ENCODE measurements at regions not wholly inside any gene's neighbourhood (a gene's known extent, or its start where the extent isn't known, plus 50 kb on each side); places are given as distances from the start of the nearest gene placed in this dataset.

DNA sequence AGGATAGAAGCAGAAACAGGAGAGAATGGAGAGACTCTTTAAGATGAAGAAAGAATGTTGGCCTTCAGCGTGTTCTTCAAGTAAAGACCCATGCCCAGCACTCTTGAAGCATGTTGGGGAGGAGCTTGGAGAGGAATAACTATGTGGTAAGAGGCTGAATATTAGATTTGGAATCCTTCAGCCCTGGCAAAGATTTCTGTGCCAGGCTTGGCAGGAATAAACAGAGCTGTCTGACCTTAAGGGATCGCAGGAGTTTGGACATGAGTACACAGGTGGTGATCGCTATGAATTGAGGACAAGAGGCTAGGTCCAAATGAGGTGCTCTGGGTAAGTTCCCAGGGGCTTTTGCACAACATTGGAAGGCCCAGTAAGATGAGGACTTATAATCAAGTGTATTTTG lies 132.6 kb upstream of the TBL1XR1 start:
- TF ChIP-seq CTCF (IDR thresholded peaks at IDR 0.05): no peak
- H3K4me1 ChIP-seq: peaks cover 0 to 18% of the 10 kb centered on the region in 2 donors

GRCh38 chr3:177330779-177331178 lies 133.5 kb upstream of the TBL1XR1 start:
- DNase-seq (ENCODE audit: low spot score): no peak
- peak overlapping the region in 1 of 2 donors; percentile 20 for H3K27ac ChIP-seq

More for the DNA sequence above, 132.6 kb upstream of the TBL1XR1 start:
- Histone ChIP-seq H3K4me3 (no peak overlapping the region), H3K27ac (peak overlapping the region in 1 of 2 donors; percentile 20), H3K9me3 (no peaks in the 10 kb centered on the region), H3K36me3 (no peaks in the 10 kb centered on the region), H3K27me3 (no peaks in the 10 kb centered on the region)
- DNase-seq (ENCODE audit: low spot score): no peak

DNA sequence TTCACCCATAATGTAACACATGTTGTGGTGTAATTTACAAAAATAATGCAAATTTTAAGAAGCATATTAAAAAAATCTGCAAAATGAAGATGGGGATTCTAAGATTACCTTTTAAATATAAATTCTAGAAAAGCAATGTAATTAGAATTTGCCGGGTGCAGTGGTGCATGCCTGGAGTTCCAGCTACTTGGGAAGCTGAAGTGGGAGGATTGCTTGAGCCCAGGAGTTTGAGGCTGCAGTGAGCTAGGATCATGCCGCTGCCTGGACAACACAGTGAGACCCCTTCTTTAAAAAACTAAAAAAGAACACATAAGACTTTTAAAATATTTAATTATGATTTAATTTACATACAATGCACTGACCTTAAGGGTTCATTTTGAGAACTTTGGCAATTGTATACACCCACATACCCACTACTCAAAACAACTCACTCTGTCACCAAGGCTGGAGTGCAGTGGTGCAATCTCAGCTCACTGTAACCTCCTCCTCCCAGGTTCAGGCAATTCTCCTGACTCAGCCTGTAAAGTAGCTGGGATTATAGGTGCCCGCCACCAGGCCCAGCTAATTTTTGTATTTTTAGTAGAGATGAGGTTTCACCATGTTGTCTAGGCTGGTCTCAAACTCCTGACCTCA lies 134.0 kb upstream of the TBL1XR1 start:
- Histone ChIP-seq H3K4me1 (peaks cover 0 to 27% of the 10 kb centered on the region in 2 donors), H3K9me3 (no peaks in the 10 kb centered on the region), H3K27ac (peak overlapping the region in 1 of 2 donors; percentile 20), H3K36me3 (no peaks in the 10 kb centered on the region), H3K27me3 (no peaks in the 10 kb centered on the region), H3K4me3 (no peak overlapping the region)
- DNase-seq (ENCODE audit: low spot score): no peak
- no peak for TF ChIP-seq CTCF (IDR thresholded peaks at IDR 0.05)

More at GRCh38 chr3:177330779-177331178, 133.5 kb upstream of the TBL1XR1 start:
- no peak for TF ChIP-seq CTCF (IDR thresholded peaks at IDR 0.05)
- Histone ChIP-seq H3K9me3 (no peaks in the 10 kb centered on the region), H3K27me3 (no peaks in the 10 kb centered on the region), H3K4me3 (no peak overlapping the region), H3K36me3 (no peaks in the 10 kb centered on the region), H3K4me1 (peaks cover 0 to 24% of the 10 kb centered on the region in 2 donors)

GRCh38 chr3:177332955-177333354 lies 135.7 kb upstream of the TBL1XR1 start:
- peaks cover 0 to 35% of the 10 kb centered on the region in 2 donors for H3K4me1 ChIP-seq
- H3K27me3 ChIP-seq: no peaks in the 10 kb centered on the region
- H3K4me3 ChIP-seq: no peak overlapping the region
- TF ChIP-seq CTCF (IDR thresholded peaks at IDR 0.05): no peak
- H3K36me3 ChIP-seq: no peaks in the 10 kb centered on the region
- peak overlapping the region in 1 of 2 donors; percentile 43 for H3K27ac ChIP-seq
- DNase-seq (ENCODE audit: low spot score): no peak
- no peaks in the 10 kb centered on the region for H3K9me3 ChIP-seq

- TF ChIP-seq CTCF (IDR thresholded peaks at IDR 0.05): no peak
- Histone ChIP-seq H3K27me3 (no peaks in the 10 kb centered on the region), H3K36me3 (no peaks in the 10 kb centered on the region), H3K9me3 (no peaks in the 10 kb centered on the region), H3K4me1 (peaks cover 0 to 38% of the 10 kb centered on the region in 2 donors), H3K27ac (peak overlapping the region; percentile 36 to 43), H3K4me3 (no peak overlapping the region)
- DNase-seq (ENCODE audit: low spot score): peak; percentile 66
Observed at GRCh38 chr3:177333533-177334520, 136.5 kb upstream of the TBL1XR1 start.
